GM15510 (cell line): ENCODE measurements at regions not wholly inside any gene's neighbourhood (a gene's known extent, or its start where the extent isn't known, plus 50 kb on each side); places are given as distances from the start of the nearest gene placed in this dataset.

ENCODE experiments used
- POLR2A ChIP-seq: IDR thresholded peaks from 3 replicates; pipeline ENCODE4 v1.6.1; 2011; ENCODE audit warnings: borderline replicate concordance; ENCODE audit not compliant: insufficient read length; ENCODE audit errors: extremely low read depth

DNA sequence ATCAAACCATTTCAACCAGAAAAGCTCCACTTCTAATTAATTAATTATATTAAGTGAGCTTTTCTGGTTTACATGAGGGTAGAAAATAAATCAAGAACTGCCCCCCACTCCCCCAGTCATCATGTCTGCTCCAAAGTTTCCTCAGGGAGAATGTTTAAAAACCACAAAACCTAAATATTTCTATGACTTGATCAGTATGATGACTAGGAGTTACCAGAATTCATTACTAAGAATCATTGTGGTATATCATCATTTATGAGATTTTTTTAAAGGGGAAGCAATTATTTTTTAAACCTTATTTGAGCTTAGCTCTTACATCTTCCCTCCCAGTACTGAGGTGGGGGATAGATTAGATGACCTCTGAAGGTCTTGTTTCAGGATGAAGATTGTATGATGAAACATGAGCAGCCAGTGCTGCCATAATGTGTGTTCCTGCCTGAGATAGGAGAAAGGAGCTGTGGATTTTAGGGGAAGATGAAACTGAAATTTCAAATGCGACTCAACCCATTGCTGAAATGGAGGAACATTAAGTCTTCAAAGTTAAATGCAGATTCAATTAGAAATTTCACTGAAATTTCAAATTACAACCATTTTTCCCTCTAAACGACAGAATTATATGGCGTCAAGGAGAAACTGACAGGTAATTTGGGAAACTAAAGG lies 401.3 kb upstream of the CADM1 start:
- TF ChIP-seq POLR2A = no peak

GRCh38 chr11:115903179-115903578 lies 399.0 kb upstream of the CADM1 start:
- TF ChIP-seq POLR2A = no peak

DNA sequence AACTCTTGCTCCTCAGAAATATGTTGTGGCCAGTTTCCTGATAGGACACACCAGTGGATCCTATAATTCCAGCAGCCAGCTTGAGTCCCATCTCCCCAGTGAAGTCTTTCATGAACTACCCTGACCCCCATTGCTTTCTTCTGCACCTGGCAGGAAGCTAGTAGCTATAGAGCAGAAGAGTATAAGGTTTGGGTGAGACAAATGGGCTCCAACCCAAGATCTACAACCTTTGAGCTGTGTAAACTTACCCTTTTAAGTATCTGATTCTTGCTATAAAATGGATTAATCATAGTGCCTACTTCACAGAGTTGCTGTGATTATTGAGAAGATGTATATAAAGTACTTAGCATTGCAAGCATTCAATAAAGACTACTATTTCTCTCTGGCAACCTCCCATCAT lies 396.9 kb upstream of the CADM1 start:
- TF ChIP-seq POLR2A = no peak

DNA sequence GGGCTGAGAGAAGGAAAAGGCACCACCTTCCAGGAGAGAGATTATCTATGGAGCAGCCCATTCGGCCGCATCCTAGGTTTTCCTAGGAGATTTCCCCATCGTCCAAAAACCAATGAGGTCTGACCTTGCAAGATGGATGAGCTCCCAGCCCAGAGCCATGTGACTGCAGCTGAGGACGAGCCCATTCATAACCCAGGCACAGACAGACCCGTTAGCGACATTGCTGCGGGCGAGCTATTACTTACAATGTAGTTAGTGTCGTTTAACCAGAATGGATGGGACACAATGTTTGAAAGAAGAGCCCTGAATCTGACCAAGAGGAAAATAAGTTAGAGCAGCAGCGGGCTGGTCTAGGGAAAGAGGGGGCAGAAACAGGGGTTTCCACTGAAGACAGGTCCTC lies 395.9 kb upstream of the CADM1 start:
- no peak for TF ChIP-seq POLR2A

DNA sequence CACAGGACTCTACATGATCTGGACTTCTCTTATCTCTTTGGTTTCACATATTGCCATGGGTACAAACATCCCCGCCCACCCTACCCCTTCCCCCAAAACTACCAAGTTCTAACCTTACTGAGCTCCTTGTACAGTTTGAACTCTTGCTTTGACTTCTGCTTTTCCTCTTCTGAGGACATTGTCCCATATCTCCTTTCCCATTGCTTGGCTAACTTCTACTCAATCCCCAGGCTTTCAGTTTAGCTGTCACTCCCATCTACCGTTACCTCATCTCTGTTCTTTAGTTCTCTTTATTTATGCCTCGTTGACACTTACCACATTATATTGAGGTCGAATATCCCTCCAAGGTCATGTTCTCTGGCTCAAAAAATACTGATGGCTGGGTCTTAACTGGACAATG lies 393.5 kb upstream of the CADM1 start:
- no peak for TF ChIP-seq POLR2A

GRCh38 chr11:115896084-115896483 lies 391.9 kb upstream of the CADM1 start:
- TF ChIP-seq POLR2A = no peak

GRCh38 chr11:115895594-115895993 lies 391.4 kb upstream of the CADM1 start:
- no peak for TF ChIP-seq POLR2A

DNA sequence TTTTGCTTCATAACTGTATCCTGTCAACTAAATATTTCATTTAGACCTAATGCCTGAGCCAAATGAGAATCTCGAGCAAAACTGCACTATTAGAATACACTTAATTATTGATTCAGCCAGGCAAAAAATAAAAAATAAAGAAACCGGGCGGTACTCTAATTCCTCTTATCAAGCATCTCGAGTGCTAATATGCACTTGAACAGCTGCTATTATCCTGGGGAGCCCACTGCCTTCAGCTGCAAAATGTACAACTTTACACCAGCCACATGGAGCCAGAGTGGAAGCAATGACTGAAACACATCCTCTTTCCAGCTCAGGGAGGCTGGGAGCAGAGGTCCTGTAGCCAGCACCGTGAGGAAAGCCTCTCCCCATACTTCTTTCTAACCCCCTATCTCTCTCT lies 390.0 kb upstream of the CADM1 start:
- no peak for TF ChIP-seq POLR2A

DNA sequence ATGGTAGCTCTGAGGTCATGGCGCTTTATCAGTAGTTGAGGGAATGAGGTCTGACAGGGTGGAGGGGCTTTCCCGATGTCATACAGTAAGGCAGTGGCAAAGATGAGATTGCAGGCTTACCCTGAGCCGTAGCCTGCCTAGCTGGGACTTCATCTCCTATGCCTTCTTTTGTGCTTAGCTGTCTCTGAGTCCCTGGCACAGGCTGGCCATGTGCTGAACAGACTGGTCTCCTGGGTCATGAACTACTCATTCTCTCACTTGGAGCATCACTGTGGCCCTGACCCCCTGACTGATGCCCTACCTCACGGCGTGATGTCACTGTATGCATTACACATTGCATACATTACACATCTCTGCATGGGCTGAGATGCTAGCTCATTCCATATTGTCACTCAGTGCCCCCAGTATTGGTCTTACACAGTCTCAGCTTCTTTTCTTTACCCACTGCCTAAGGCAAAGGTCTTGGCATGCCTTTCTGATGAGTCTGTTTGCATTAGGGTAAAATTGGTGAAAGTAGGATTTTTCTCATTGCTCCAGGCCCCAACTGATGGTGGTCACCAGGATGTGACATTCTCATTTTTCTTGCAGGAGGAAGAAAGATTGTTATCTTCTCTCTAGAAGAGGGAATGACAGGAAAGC lies 389.4 kb upstream of the CADM1 start:
- no peak for TF ChIP-seq POLR2A

DNA sequence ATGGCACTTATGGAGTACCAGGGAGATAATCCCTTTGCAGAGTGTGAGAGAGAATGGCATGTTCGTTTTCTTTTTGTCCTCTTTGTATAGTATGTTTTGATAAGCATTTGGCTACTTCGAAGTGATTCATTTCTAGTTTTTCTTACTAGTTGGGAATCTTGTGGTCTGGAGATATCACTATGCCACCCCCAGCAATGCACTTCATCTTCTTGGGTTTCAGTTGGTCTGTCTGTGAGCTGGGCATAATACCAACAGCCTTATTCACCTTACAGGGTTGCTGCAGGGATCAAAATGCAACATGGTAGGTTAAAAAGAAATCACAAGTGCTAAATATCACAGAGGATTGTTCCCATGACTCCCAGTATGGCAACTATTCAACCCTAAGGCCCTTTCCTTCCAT lies 387.8 kb upstream of the CADM1 start:
- no peak for TF ChIP-seq POLR2A

DNA sequence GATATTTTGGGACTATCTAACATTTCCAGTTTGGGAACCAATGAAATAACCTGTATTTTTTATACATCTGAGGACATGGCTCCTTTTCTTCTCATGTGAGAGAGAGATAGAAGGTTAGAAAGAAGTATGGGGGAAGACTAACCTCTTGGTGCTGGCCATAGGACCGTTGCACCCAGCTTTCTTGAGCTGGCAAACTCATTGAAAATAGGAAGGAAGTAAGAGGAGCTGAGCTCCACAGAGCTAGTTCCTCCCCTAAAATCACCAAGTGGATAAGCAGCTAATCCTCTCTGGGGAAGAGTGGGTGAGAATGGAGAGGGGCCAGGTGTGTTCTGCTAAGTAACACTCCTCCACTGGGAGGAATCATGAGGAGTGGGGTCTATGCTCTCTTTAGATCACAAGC lies 387.4 kb upstream of the CADM1 start:
- no peak for TF ChIP-seq POLR2A

GRCh38 chr11:115890500-115890899 lies 386.3 kb upstream of the CADM1 start:
- no peak for TF ChIP-seq POLR2A

- no peak for TF ChIP-seq POLR2A
These were observed 385.5 kb upstream of the CADM1 start for GRCh38 chr11:115889712-115890111.

DNA sequence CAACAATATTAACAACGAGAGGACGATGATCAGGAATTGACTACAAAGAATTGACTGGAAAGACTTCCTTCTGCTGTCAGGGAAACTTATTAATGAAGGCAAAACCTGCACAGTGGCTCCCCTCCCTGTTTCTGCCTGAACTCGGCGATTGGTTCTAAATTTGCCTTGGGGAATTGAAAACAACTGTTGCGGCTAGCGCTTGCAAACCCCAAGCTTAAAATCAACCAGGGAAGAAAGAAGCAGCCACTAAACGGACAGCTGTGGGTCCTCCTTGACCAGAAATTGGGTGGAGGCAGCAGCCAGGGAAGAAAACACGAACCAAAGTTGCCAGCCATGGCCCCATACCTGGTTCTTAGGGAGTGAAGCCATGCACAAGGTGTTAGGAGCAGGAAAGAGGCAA lies 383.5 kb upstream of the CADM1 start:
- TF ChIP-seq POLR2A = no peak

DNA sequence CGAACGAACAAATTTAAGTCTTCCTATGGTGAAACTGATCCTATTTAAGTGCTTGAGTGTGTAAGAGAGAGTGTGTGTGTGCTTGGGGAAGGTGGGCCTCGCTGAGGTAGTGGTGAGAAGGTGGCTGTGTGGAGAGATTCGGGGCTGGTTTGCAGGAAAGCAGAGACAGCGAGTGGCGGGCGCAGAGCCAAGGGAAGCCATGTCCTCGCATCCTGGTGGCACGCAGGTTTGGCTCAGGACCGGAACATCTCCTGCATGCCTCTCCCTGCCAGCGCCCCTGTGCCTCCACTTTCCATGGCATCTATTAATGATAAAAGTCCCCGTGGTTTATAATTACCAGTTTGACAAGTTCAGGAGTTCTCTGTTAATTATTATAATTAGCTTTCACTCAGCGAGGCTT lies 383.1 kb upstream of the CADM1 start:
- TF ChIP-seq POLR2A = no peak

GRCh38 chr11:115886422-115886733 lies 382.2 kb upstream of the CADM1 start:
- TF ChIP-seq POLR2A = no peak

DNA sequence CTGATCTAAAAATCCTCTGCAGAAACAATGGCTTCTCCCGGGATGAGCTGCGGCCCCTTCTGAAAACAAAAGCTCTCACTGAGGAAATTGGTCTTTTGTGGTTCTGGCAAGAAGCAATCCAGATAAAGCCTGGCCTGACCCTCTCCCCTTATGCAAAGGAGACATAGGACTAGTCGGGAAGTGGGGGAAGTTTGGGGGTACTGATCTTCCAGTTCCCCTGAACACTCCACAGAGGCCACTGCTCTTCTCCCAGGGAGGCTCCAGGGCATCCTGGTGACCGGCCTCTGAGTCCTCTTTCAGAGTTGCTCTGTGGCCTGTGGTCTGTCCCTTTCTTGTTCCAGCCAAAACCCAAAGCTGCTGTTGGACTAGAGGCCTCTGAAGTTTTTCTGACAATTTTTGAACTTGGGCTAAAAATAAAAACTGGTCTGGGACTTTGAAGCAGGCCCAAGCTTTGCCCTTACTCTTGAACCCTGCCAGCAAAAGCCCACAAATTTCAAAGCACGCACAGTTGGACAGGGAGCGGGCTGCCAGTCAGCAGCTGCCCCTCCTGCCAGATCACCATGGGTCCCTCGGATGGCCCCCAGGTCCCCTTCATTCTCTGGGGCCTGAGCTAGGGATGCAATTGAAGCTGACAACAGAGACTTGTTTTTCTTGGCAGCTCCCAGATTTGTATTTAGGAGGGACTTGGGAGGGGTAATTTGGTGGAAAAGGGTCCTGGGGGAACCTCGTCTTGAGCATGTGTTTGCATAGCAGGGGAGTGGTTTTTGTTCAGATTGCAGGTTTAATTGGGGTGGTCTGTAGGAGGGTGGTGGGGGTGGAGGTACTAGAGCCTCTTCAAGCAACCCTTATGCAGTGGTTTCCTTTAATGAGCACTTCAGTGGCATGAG lies 381.6 kb upstream of the CADM1 start:
- no peak for TF ChIP-seq POLR2A
